Natural killer cell (primary cell): ENCODE measurements at regions not wholly inside any gene's neighbourhood (a gene's known extent, or its start where the extent isn't known, plus 50 kb on each side); places are given as distances from the start of the nearest gene placed in this dataset.

Experiments used
- ATAC-seq, 3 donors: fragments of 150-1000 bp in 2 of 3; fragments of 200-7000 bp in 1 of 3; cut with Tn5 transposase; 1 replicate in 1 of 3; 2 replicates in 2 of 3; pipeline ENCODE4 v1.10.0; 2021; ENCODE audit warnings: mild to moderate bottlenecking in 2 of 3, moderate library complexity in 2 of 3
- DNase-seq, 2 donors: peaks; one replicate each; pipeline versions ENCODE4 v3.0.0 to v3.0.0-alpha.2; 2013 to 2021; ENCODE audit warnings: mixed read lengths in 1 of 2
- H3K27ac ChIP-seq: one replicate; pipeline ENCODE4 v1.5.1; 2013; ENCODE audit warnings: mild to moderate bottlenecking, low read length
- H3K27me3 ChIP-seq: one replicate; pipeline ENCODE4 v1.6.1; 2013; ENCODE audit warnings: low read length; ENCODE audit not compliant: control insufficient read depth, insufficient read depth
- H3K36me3 ChIP-seq: one replicate; pipeline ENCODE4 v1.6.1; 2013; ENCODE audit warnings: low read length; ENCODE audit not compliant: control insufficient read depth, insufficient read depth
- H3K4me1 ChIP-seq: one replicate; pipeline ENCODE4 v1.6.1; 2013; ENCODE audit warnings: low read length; ENCODE audit not compliant: control insufficient read depth, insufficient read depth
- H3K4me3 ChIP-seq: one replicate; pipeline ENCODE4 v1.5.1; 2013; ENCODE audit warnings: low read length
- H3K9me3 ChIP-seq: one replicate; pipeline ENCODE4 v1.6.1; 2013; ENCODE audit warnings: low read length; ENCODE audit not compliant: control insufficient read depth, insufficient read depth
- H3K27ac Mint-ChIP-seq, 2 donors: one replicate each; pipeline ENCODE4 v1.8.0; 2022; ENCODE audit warnings: mild to moderate bottlenecking in 2 of 2, mixed read lengths in 2 of 2, moderate library complexity in 1 of 2
- H3K27me3 Mint-ChIP-seq, 2 donors: one replicate each; pipeline ENCODE4 v1.8.0; 2022; ENCODE audit warnings: low read depth in 2 of 2, mixed read lengths in 2 of 2
- H3K36me3 Mint-ChIP-seq: one replicate; pipeline ENCODE4 v1.8.0; 2022; ENCODE audit warnings: mixed read lengths
- H3K4me1 Mint-ChIP-seq, 2 donors: one replicate each; pipeline ENCODE4 v1.8.0; 2022; ENCODE audit warnings: mixed read lengths in 2 of 2
- H3K4me3 Mint-ChIP-seq: one replicate; pipeline ENCODE4 v1.8.0; 2022; ENCODE audit warnings: mild to moderate bottlenecking, moderate library complexity, mixed read lengths
- H3K9me3 Mint-ChIP-seq, 2 donors: one replicate each; pipeline ENCODE4 v1.8.0; 2022; ENCODE audit warnings: mixed read lengths in 2 of 2
- CTCF ChIP-seq: fragments of 200-600 bp; IDR thresholded peaks from one replicate; pipeline ENCODE4 v1.8.0; 2022; ENCODE audit warnings: antibody characterized with exemption
- WGBS: methylation state at CpG from one replicate; pipeline ENCODE4 v1.1.7; 2013; ENCODE audit warnings: missing lambda C conversion rate; ENCODE audit not compliant: insufficient coverage; 5-methylcytosine and 5-hydroxymethylcytosine counted together
- intact Hi-C: fragments of 100-400 bp; cut with micrococcal nuclease; formaldehyde crosslinking; loops from one replicate; pipeline ENCODE4 v1.14.2; 2022

GRCh38 chr2:120454654-120455385 lies 108.9 kb downstream of the INHBB start:
- Histone ChIP-seq H3K4me3 (no peak overlapping the region), H3K27ac (no peak overlapping the region), H3K27me3 (no peaks in the 10 kb centered on the region), H3K36me3 (no peaks in the 10 kb centered on the region), H3K4me1 (no peaks in the 10 kb centered on the region), H3K9me3 (peaks cover 4% of the 10 kb centered on the region)
- Mint-ChIP-seq H3K9me3 (peaks cover 0 to 4% of the 10 kb centered on the region in 2 donors), H3K4me3 (no peak overlapping the region), H3K27ac (no peak overlapping the region), H3K36me3 (peaks cover 6% of the 10 kb centered on the region), H3K27me3 (peaks cover 3 to 20% of the 10 kb centered on the region in 2 donors), H3K4me1 (no peaks in the 10 kb centered on the region)
- DNase-seq (no peak), ATAC-seq (no peak)
- intact Hi-C loops = no loop called here
- WGBS = 92% methylated on average over 11 of the region's 12 CpGs
- no peak for TF ChIP-seq CTCF

- H3K4me1 ChIP-seq = no peaks in the 10 kb centered on the region
- H3K9me3 ChIP-seq = peaks cover 4% of the 10 kb centered on the region
- H3K27me3 ChIP-seq = no peaks in the 10 kb centered on the region
- no peak overlapping the region for H3K27ac ChIP-seq
- ATAC-seq (no peak), DNase-seq (no peak)
- H3K36me3 ChIP-seq = no peaks in the 10 kb centered on the region
- peaks cover 6% of the 10 kb centered on the region for H3K36me3 Mint-ChIP-seq
- H3K4me3 ChIP-seq = no peak overlapping the region
- H3K27ac Mint-ChIP-seq = no peak overlapping the region
- no peak for TF ChIP-seq CTCF
- no peaks in the 10 kb centered on the region for H3K4me1 Mint-ChIP-seq
- peaks cover 3 to 20% of the 10 kb centered on the region in 2 donors for H3K27me3 Mint-ChIP-seq
- intact Hi-C loops = no loop called here
- 60% methylated on average over 1 of the region's 1 CpG for WGBS
- H3K9me3 Mint-ChIP-seq = peaks cover 0 to 4% of the 10 kb centered on the region in 2 donors
- no peak overlapping the region for H3K4me3 Mint-ChIP-seq
Measured at GRCh38 chr2:120455390-120455789, 109.5 kb downstream of the INHBB start.

GRCh38 chr2:120456867-120457266 lies 110.9 kb downstream of the INHBB start:
- peaks cover 0 to 4% of the 10 kb centered on the region in 2 donors for H3K9me3 Mint-ChIP-seq
- TF ChIP-seq CTCF = no peak
- H3K4me3 ChIP-seq = no peak overlapping the region
- no peaks in the 10 kb centered on the region for H3K4me1 ChIP-seq
- no peak overlapping the region for H3K27ac Mint-ChIP-seq
- no CpG with 5 or more reads among the region's 1 CpG for WGBS
- no peaks in the 10 kb centered on the region for H3K4me1 Mint-ChIP-seq
- peaks cover 4% of the 10 kb centered on the region for H3K9me3 ChIP-seq
- no peak for DNase-seq
- H3K27me3 ChIP-seq = no peaks in the 10 kb centered on the region
- peaks cover 6% of the 10 kb centered on the region for H3K36me3 Mint-ChIP-seq
- no peaks in the 10 kb centered on the region for H3K36me3 ChIP-seq
- intact Hi-C loops = no loop called here
- no peak overlapping the region for H3K27ac ChIP-seq
- peaks cover 0 to 20% of the 10 kb centered on the region in 2 donors for H3K27me3 Mint-ChIP-seq
- no peak for ATAC-seq
- H3K4me3 Mint-ChIP-seq = no peak overlapping the region

GRCh38 chr2:120460511-120460910 lies 114.6 kb downstream of the INHBB start:
- no peak overlapping the region for H3K27ac ChIP-seq
- no peaks in the 10 kb centered on the region for H3K36me3 ChIP-seq
- intact Hi-C loops = no loop called here
- H3K4me1 ChIP-seq = no peaks in the 10 kb centered on the region
- no peak overlapping the region for H3K27ac Mint-ChIP-seq
- H3K9me3 Mint-ChIP-seq = peaks cover 0 to 4% of the 10 kb centered on the region in 2 donors
- H3K27me3 Mint-ChIP-seq = peaks cover 0 to 13% of the 10 kb centered on the region in 2 donors
- H3K4me3 Mint-ChIP-seq = no peak overlapping the region
- no peak for DNase-seq
- H3K27me3 ChIP-seq = no peaks in the 10 kb centered on the region
- ATAC-seq = no peak
- H3K4me3 ChIP-seq = no peak overlapping the region
- H3K36me3 Mint-ChIP-seq = peaks cover 6% of the 10 kb centered on the region
- TF ChIP-seq CTCF = no peak
- H3K4me1 Mint-ChIP-seq = no peaks in the 10 kb centered on the region
- 85% methylated on average over 8 of the region's 8 CpGs for WGBS
- peaks cover 4% of the 10 kb centered on the region for H3K9me3 ChIP-seq
